Calu3 (cell line): ENCODE measurements at regions not wholly inside any gene's neighbourhood (a gene's known extent, or its start where the extent isn't known, plus 50 kb on each side); places are given as distances from the start of the nearest gene placed in this dataset.
"Not testable (repeated sequence)": the region's sequence is repeated elsewhere in the genome, so short reads cannot be mapped to it uniquely, and the experiment has no call there.

ENCODE experiments used
- BruUV-seq: library from RNA; stranded (reverse); fragments of 400-500 nt; replicated peaks from 2 replicates; lab custom pipeline; 2021; lab: Mats Ljungman, UMichigan
- CTCF ChIA-PET: fragments of 300-600 bp; sonication (Branson Sonifier 250); formaldehyde crosslinking; loops from one replicate; lab custom pipeline; 2022; ENCODE audit warnings: antibody characterized with exemption; lab: Charles Lee
- DNase-seq: peaks from one replicate; pipeline ENCODE4 v3.0.0; 2022
- H3K27ac Mint-ChIP-seq: one replicate; pipeline ENCODE4 v1.8.0; 2022; ENCODE audit warnings: mixed read lengths; ENCODE audit not compliant: unreplicated experiment
- H3K27me3 Mint-ChIP-seq: one replicate; pipeline ENCODE4 v1.8.0; 2022; ENCODE audit warnings: mixed read lengths; ENCODE audit not compliant: unreplicated experiment
- H3K36me3 Mint-ChIP-seq: one replicate; pipeline ENCODE4 v1.8.0; 2022; ENCODE audit warnings: mild to moderate bottlenecking, moderate library complexity, mixed read lengths; ENCODE audit not compliant: insufficient read depth, unreplicated experiment
- H3K4me1 Mint-ChIP-seq: one replicate; pipeline ENCODE4 v1.8.0; 2022; ENCODE audit warnings: mild to moderate bottlenecking, low read depth, mixed read lengths; ENCODE audit not compliant: unreplicated experiment
- H3K4me3 Mint-ChIP-seq: one replicate; pipeline ENCODE4 v1.8.0; 2022; ENCODE audit warnings: mild to moderate bottlenecking, low read depth, moderate library complexity, mixed read lengths; ENCODE audit not compliant: unreplicated experiment
- H3K9me3 Mint-ChIP-seq: one replicate; pipeline ENCODE4 v1.8.0; 2022; ENCODE audit warnings: low read depth, mixed read lengths; ENCODE audit not compliant: unreplicated experiment
- CTCF ChIP-seq: fragments of 200-600 bp; IDR thresholded peaks from one replicate; pipeline ENCODE4 v1.8.0; 2022; ENCODE audit warnings: antibody characterized with exemption; ENCODE audit not compliant: unreplicated experiment
- intact Hi-C: fragments of 100-400 bp; cut with micrococcal nuclease; formaldehyde crosslinking; loops from one replicate; pipeline ENCODE4 v1.10.0; 2022; ENCODE audit not compliant: unreplicated experiment

GRCh38 chr9:29445751-29446150 is 1872.5 kb upstream of the C9orf72 start:
- intact Hi-C loops: no loop called here
- no peak overlapping the region for H3K27ac Mint-ChIP-seq
- CTCF ChIA-PET: no interaction called here
- H3K36me3 Mint-ChIP-seq: no peaks in the 10 kb centered on the region
- DNase-seq: no peak
- no peak overlapping the region for H3K4me3 Mint-ChIP-seq
- no peak for TF ChIP-seq CTCF
- H3K9me3 Mint-ChIP-seq: peaks cover 3% of the 10 kb centered on the region
- H3K27me3 Mint-ChIP-seq: no peaks in the 10 kb centered on the region
- BruUV-seq: no TSS peak
- no peaks in the 10 kb centered on the region for H3K4me1 Mint-ChIP-seq

- DNase-seq: no peak
- TF ChIP-seq CTCF: no peak
- H3K27me3 Mint-ChIP-seq: no peaks in the 10 kb centered on the region
- no peaks in the 10 kb centered on the region for H3K4me1 Mint-ChIP-seq
- no peak overlapping the region for H3K27ac Mint-ChIP-seq
- H3K9me3 Mint-ChIP-seq: peaks cover 6% of the 10 kb centered on the region
- H3K36me3 Mint-ChIP-seq: no peaks in the 10 kb centered on the region
- intact Hi-C loops: no loop called here
- CTCF ChIA-PET: no interaction called here
- BruUV-seq: no TSS peak
- no peak overlapping the region for H3K4me3 Mint-ChIP-seq
Measured at GRCh38 chr9:29449306-29449705, 1876.0 kb upstream of the C9orf72 start.

- H3K27ac Mint-ChIP-seq, CTCF ChIA-PET, H3K9me3 Mint-ChIP-seq, H3K36me3 Mint-ChIP-seq, DNase-seq, H3K4me3 Mint-ChIP-seq, H3K27me3 Mint-ChIP-seq, intact Hi-C loops, H3K4me1 Mint-ChIP-seq, BruUV-seq: not testable (repeated sequence)
Measured at GRCh38 chr9:29450343-29450875, 1877.1 kb upstream of the C9orf72 start.

GRCh38 chr9:29456940-29457339 is 1883.7 kb upstream of the C9orf72 start:
- no peak for DNase-seq
- H3K27me3 Mint-ChIP-seq: no peaks in the 10 kb centered on the region
- H3K4me3 Mint-ChIP-seq: no peak overlapping the region
- no peak for TF ChIP-seq CTCF
- peaks cover 3% of the 10 kb centered on the region for H3K9me3 Mint-ChIP-seq
- CTCF ChIA-PET: no interaction called here
- no peaks in the 10 kb centered on the region for H3K4me1 Mint-ChIP-seq
- BruUV-seq: no TSS peak
- no peak overlapping the region for H3K27ac Mint-ChIP-seq
- intact Hi-C loops: no loop called here
- H3K36me3 Mint-ChIP-seq: no peaks in the 10 kb centered on the region

GRCh38 chr9:29475471-29475870 is 1902.2 kb upstream of the C9orf72 start:
- H3K36me3 Mint-ChIP-seq: no peaks in the 10 kb centered on the region

More at GRCh38 chr9:29475471-29475870, 1902.2 kb upstream of the C9orf72 start:
- intact Hi-C loops: no loop called here
- no TSS peak for BruUV-seq
- Mint-ChIP-seq H3K4me1 (no peaks in the 10 kb centered on the region), H3K27ac (no peak overlapping the region), H3K9me3 (peaks cover 5% of the 10 kb centered on the region), H3K4me3 (no peak overlapping the region), H3K27me3 (no peaks in the 10 kb centered on the region)
- CTCF ChIA-PET: no interaction called here
- no peak for DNase-seq
- TF ChIP-seq CTCF: no peak
